Ascending aorta (tissue), 2 donors: ENCODE measurements at regions not wholly inside any gene's neighbourhood (a gene's known extent, or its start where the extent isn't known, plus 50 kb on each side); places are given as distances from the start of the nearest gene placed in this dataset.

ENCODE experiments used
- DNase-seq, 2 donors: peaks; one replicate each; pipeline ENCODE4 v3.0.0-alpha.2; 2019; ENCODE audit warnings: low spot score in 2 of 2
- H3K27ac ChIP-seq, 2 donors: fragments of 200-600 bp; sonication (generic); one replicate each; pipeline ENCODE4 v1.5.1; 2016 to 2017; ENCODE audit warnings: mild to moderate bottlenecking in 1 of 2
- H3K27me3 ChIP-seq: fragments of 200-600 bp; sonication (generic); one replicate; pipeline ENCODE4 v1.5.1; 2017
- H3K36me3 ChIP-seq, 2 donors: fragments of 200-600 bp; sonication (generic); one replicate each; pipeline ENCODE4 v1.5.1; 2016
- H3K4me1 ChIP-seq, 2 donors: fragments of 200-600 bp; sonication (generic); one replicate each; pipeline ENCODE4 v1.5.1; 2016 to 2017; ENCODE audit warnings: mild to moderate bottlenecking in 1 of 2
- H3K4me3 ChIP-seq, 2 donors: fragments of 200-600 bp; sonication (generic); one replicate each; pipeline ENCODE4 v1.5.1; 2016 to 2017; ENCODE audit warnings: mild to moderate bottlenecking in 1 of 2
- H3K9me3 ChIP-seq, 2 donors: fragments of 200-600 bp; sonication (generic); one replicate each; pipeline ENCODE4 v1.5.1; 2016
- CTCF ChIP-seq, 3 experiments: fragments of 200-600 bp in 2 of 3; fragments of 450-650 bp in 1 of 3; sonication (generic) in 2 of 3; IDR thresholded peaks; one replicate each; pipeline ENCODE4 v1.5.1; 2016 to 2019; ENCODE audit warnings: antibody characterized with exemption in 3 of 3, mild to moderate bottlenecking in 1 of 3, moderate library complexity in 1 of 3
- intact Hi-C: fragments of 100-400 bp; cut with DNase I; formaldehyde crosslinking; loops from one replicate; pipeline ENCODE4 v1.15.1; 2023

GRCh38 chr17:77897741-77898301, 60.7 kb upstream of the TNRC6C start:
- intact Hi-C loops: no loop called here
- H3K4me1 ChIP-seq: no peaks in the 10 kb centered on the region
- no peak overlapping the region for H3K4me3 ChIP-seq
- no peaks in the 10 kb centered on the region for H3K36me3 ChIP-seq
- no peaks in the 10 kb centered on the region for H3K27me3 ChIP-seq
- no peaks in the 10 kb centered on the region for H3K9me3 ChIP-seq
- no peak overlapping the region for H3K27ac ChIP-seq
- no peak for TF ChIP-seq CTCF (IDR thresholded peaks at IDR 0.05)
- DNase-seq: no peak

- Histone ChIP-seq H3K27me3 (no peaks in the 10 kb centered on the region), H3K4me1 (no peaks in the 10 kb centered on the region), H3K36me3 (no peaks in the 10 kb centered on the region), H3K4me3 (no peak overlapping the region), H3K27ac (no peak overlapping the region), H3K9me3 (no peaks in the 10 kb centered on the region)
- no peak for DNase-seq
- intact Hi-C loops: no loop called here
- no peak for TF ChIP-seq CTCF (IDR thresholded peaks at IDR 0.05)
These were observed 59.7 kb upstream of the TNRC6C start for GRCh38 chr17:77898521-77899434.

- no peak for TF ChIP-seq CTCF (IDR thresholded peaks at IDR 0.05)
- H3K4me3 ChIP-seq: no peak overlapping the region
- H3K4me1 ChIP-seq: no peaks in the 10 kb centered on the region
- intact Hi-C loops: no loop called here
- H3K27ac ChIP-seq: no peak overlapping the region
- no peaks in the 10 kb centered on the region for H3K9me3 ChIP-seq
- H3K36me3 ChIP-seq: no peaks in the 10 kb centered on the region
- DNase-seq: no peak
- H3K27me3 ChIP-seq: no peaks in the 10 kb centered on the region
These were observed 59.0 kb upstream of the TNRC6C start for GRCh38 chr17:77899498-77899897.

GRCh38 chr17:77901481-77901880, 57.0 kb upstream of the TNRC6C start:
- TF ChIP-seq CTCF (IDR thresholded peaks at IDR 0.05): no peak
- no peak for DNase-seq
- Histone ChIP-seq H3K4me3 (no peak overlapping the region), H3K4me1 (no peaks in the 10 kb centered on the region), H3K36me3 (no peaks in the 10 kb centered on the region), H3K9me3 (no peaks in the 10 kb centered on the region), H3K27ac (no peak overlapping the region), H3K27me3 (no peaks in the 10 kb centered on the region)
- intact Hi-C loops: no loop called here

- Histone ChIP-seq H3K4me1 (no peaks in the 10 kb centered on the region), H3K27ac (no peak overlapping the region), H3K36me3 (no peaks in the 10 kb centered on the region), H3K9me3 (no peaks in the 10 kb centered on the region), H3K4me3 (no peak overlapping the region), H3K27me3 (no peaks in the 10 kb centered on the region)
- no peak for DNase-seq
- intact Hi-C loops: no loop called here
- no peak for TF ChIP-seq CTCF (IDR thresholded peaks at IDR 0.05)
These were observed 53.2 kb upstream of the TNRC6C start for GRCh38 chr17:77905266-77905665.
